HG02938 (cell line): ENCODE measurements at regions not wholly inside any gene's neighbourhood (a gene's known extent, or its start where the extent isn't known, plus 50 kb on each side); places are given as distances from the start of the nearest gene placed in this dataset.

ENCODE experiments used
- ATAC-seq: cut with Tn5 transposase; IDR thresholded peaks from one replicate; pipeline ENCODE4 v1.9.1; 2021; ENCODE audit warnings: mild to moderate bottlenecking, moderate library complexity; ENCODE audit not compliant: unreplicated experiment

- no peak for ATAC-seq
Measured at GRCh38 chr9:86703346-86703745, 244.0 kb downstream of the GAS1 start.

- ATAC-seq, result no peak
Measured at GRCh38 chr9:86700629-86701028, 246.7 kb downstream of the GAS1 start.

GRCh38 chr9:86697999-86698398, 249.3 kb downstream of the GAS1 start:
- no peak for ATAC-seq

- ATAC-seq, result no peak
Measured at GRCh38 chr9:86697213-86697612, 250.1 kb downstream of the GAS1 start.

- ATAC-seq, result no peak
Measured at GRCh38 chr9:86695910-86696424, 251.3 kb downstream of the GAS1 start.

- no peak for ATAC-seq
Measured at GRCh38 chr9:86690034-86690433, 257.3 kb downstream of the GAS1 start.

- ATAC-seq, result no peak
Measured at GRCh38 chr9:86687788-86688187, 259.5 kb downstream of the GAS1 start.

GRCh38 chr9:86685556-86685955, 261.8 kb downstream of the GAS1 start:
- ATAC-seq, result no peak

GRCh38 chr9:86684148-86684547, 263.2 kb downstream of the GAS1 start:
- no peak for ATAC-seq

- no peak for ATAC-seq
Measured at GRCh38 chr9:86682240-86682639, 265.1 kb downstream of the GAS1 start.

- no peak for ATAC-seq
Measured at GRCh38 chr9:86679909-86680308, 267.4 kb downstream of the GAS1 start.

- no peak for ATAC-seq
Measured at GRCh38 chr9:86676396-86676795, 270.9 kb downstream of the GAS1 start.

- ATAC-seq, result no peak
Measured at GRCh38 chr9:86675805-86676204, 271.5 kb downstream of the GAS1 start.

- ATAC-seq, result no peak
Measured at GRCh38 chr9:86674487-86674886, 272.8 kb downstream of the GAS1 start.

GRCh38 chr9:86672966-86673365, 274.3 kb downstream of the GAS1 start:
- no peak for ATAC-seq

- ATAC-seq, result no peak
Measured at GRCh38 chr9:86672301-86672700, 275.0 kb downstream of the GAS1 start.

GRCh38 chr9:86671018-86671417, 276.3 kb downstream of the GAS1 start:
- no peak for ATAC-seq

GRCh38 chr9:86670536-86670935, 276.8 kb downstream of the GAS1 start:
- no peak for ATAC-seq

GRCh38 chr9:86670076-86670475, 277.2 kb downstream of the GAS1 start:
- no peak for ATAC-seq

- ATAC-seq, result no peak
Measured at GRCh38 chr9:86669422-86669821, 277.9 kb downstream of the GAS1 start.

- ATAC-seq, result no peak
Measured at GRCh38 chr9:86668488-86668887, 278.8 kb downstream of the GAS1 start.

- ATAC-seq, result no peak
Measured at GRCh38 chr9:86667307-86667706, 280.0 kb downstream of the GAS1 start.

GRCh38 chr9:86665416-86665815, 281.9 kb downstream of the GAS1 start:
- ATAC-seq, result no peak

GRCh38 chr9:86664603-86665002, 282.7 kb downstream of the GAS1 start:
- no peak for ATAC-seq
